Erythroblast (primary cell): ENCODE measurements at regions not wholly inside any gene's neighbourhood (a gene's known extent, or its start where the extent isn't known, plus 50 kb on each side); places are given as distances from the start of the nearest gene placed in this dataset.

Source experiments
- GATA1 ChIP-seq: IDR thresholded peaks from 2 replicates; pipeline ENCODE4 v1.6.1; 2011; ENCODE audit warnings: low read depth, mild to moderate bottlenecking, control low read depth, low read length, moderate library complexity
- POLR2A ChIP-seq: IDR thresholded peaks from 2 replicates; pipeline ENCODE4 v1.6.1; 2011; ENCODE audit warnings: mild to moderate bottlenecking, low read length

DNA sequence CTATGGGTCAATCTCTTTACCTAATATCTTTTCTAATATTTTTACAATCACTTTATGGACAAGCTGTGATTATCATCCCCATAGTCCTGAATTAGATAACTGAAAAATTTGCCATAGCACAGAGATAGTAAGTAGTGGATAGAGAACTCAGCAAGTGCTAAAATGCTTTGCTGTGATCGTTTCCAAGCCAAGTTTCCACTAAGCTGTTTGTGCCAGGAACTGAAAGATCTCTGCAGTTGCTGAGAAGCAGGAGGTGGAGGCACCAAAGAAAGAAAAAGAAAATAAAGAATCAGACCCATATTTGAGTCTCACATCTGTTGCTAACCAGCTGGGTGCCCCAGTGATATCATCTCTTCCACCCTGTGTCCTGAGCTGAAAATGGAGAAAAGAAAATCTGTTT lies 605.6 kb upstream of the BOD1L1 start:
- no peak for TF ChIP-seq POLR2A
- no peak for TF ChIP-seq GATA1
